ENCODE measurements at regions not wholly inside any gene's neighbourhood (a gene's known extent, or its start where the extent isn't known, plus 50 kb on each side); places are given as distances from the start of the nearest gene placed in this dataset.

- no peak for TF ChIP-seq MXI1 (IDR thresholded peaks at IDR 0.05; ENCODE audit: borderline replicate concordance, low read depth, low read length)
- no peak for TF ChIP-seq MAFK (IDR thresholded peaks at IDR 0.05; ENCODE audit: low read depth, low read length)
- no peak for TF ChIP-seq RFX5 (IDR thresholded peaks at IDR 0.05; ENCODE audit: low read depth, low read length)
- TF ChIP-seq RCOR1 (IDR thresholded peaks at IDR 0.05; ENCODE audit: insufficient replicate concordance, low read length) = no peak
- TF ChIP-seq, protein P1, sequence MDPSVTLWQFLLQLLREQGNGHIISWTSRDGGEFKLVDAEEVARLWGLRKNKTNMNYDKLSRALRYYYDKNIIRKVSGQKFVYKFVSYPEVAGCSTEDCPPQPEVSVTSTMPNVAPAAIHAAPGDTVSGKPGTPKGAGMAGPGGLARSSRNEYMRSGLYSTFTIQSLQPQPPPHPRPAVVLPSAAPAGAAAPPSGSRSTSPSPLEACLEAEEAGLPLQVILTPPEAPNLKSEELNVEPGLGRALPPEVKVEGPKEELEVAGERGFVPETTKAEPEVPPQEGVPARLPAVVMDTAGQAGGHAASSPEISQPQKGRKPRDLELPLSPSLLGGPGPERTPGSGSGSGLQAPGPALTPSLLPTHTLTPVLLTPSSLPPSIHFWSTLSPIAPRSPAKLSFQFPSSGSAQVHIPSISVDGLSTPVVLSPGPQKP (IDR thresholded peaks at IDR 0.05; ENCODE audit: borderline replicate concordance, low read depth, low read length) = no peak
- no peak for TF ChIP-seq RAD21 (IDR thresholded peaks at IDR 0.05; ENCODE audit: low read length)
- TF ChIP-seq BHLHE40 (IDR thresholded peaks at IDR 0.05; ENCODE audit: low read depth, low read length) = no peak
- no peak for TF ChIP-seq FOS (IDR thresholded peaks at IDR 0.05; ENCODE audit: low read depth, low read length)
- TF ChIP-seq CEBPB (IDR thresholded peaks at IDR 0.05; ENCODE audit: low read depth, low read length) = no peak
- no peak overlapping the region for H3K4ac ChIP-seq (ENCODE audit: low read depth, low read length)
- no peak overlapping the region for H4K8ac ChIP-seq (ENCODE audit: low read depth in 2 of 2, low read length in 2 of 2)
- BruUV-seq (replicated peaks) = no TSS peak
- H3K79me1 ChIP-seq (ENCODE audit: low read depth in 1 of 2, low read length in 2 of 2) = no peaks in the 10 kb centered on the region
- POLR2A ChIA-PET (ENCODE audit: unreplicated experiment) = no interaction called here
- WGBS, 2 experiments (ENCODE audit: extremely low coverage in 2 of 2, insufficient read length in 1 of 2) = no CpG with 5 or more reads among the region's 4 CpGs
- dilution Hi-C loops (cut with HindIII; ENCODE audit: low sequenced_read_pairs, unreplicated experiment) = no loop called here
- H2AK5ac ChIP-seq (ENCODE audit: low read depth, low read length) = no peak overlapping the region
- DNase-seq (no peak), ATAC-seq (ENCODE audit: low read depth) (no peak)
- H3K9me3 ChIP-seq (ENCODE audit: control insufficient read depth, insufficient read depth, low read length) = no peaks in the 10 kb centered on the region
- H3K23ac ChIP-seq (ENCODE audit: low read depth, low read length) = no peak overlapping the region
- no peak overlapping the region for H3K14ac ChIP-seq (replicated peaks; ENCODE audit: low read depth, low read length)
- H3K4me3 ChIP-seq (ENCODE audit: insufficient read depth, low read depth, low read length) = no peak overlapping the region
- H4K5ac ChIP-seq (ENCODE audit: low read depth, low read length) = no peak overlapping the region
- in situ Hi-C loops (cut with MboI; ENCODE audit: low sequenced_read_pairs) = no loop called here
- no peak overlapping the region for H2BK20ac ChIP-seq (ENCODE audit: low read depth, low read length)
- H3K36me3 ChIP-seq (ENCODE audit: control insufficient read depth, insufficient read depth, low read length) = no peaks in the 10 kb centered on the region
- H2AK9ac ChIP-seq (replicated peaks; ENCODE audit: low read depth, low read length, poor library complexity) = no peak overlapping the region
- H2BK120ac ChIP-seq (ENCODE audit: low read depth, low read length) = no peak overlapping the region
- H3K27me3 ChIP-seq (ENCODE audit: control insufficient read depth, insufficient read depth, low read length) = no peaks in the 10 kb centered on the region
- no peak overlapping the region for H3K27ac ChIP-seq (ENCODE audit: insufficient read depth, low read length)
- no peak overlapping the region for H3K56ac ChIP-seq (ENCODE audit: extremely low read depth, insufficient read depth, low read length)
- H2AFZ ChIP-seq (replicated peaks; ENCODE audit: low read length, poor library complexity) = no peak overlapping the region
- no peak overlapping the region for H3K4me2 ChIP-seq (ENCODE audit: low read depth, low read length)
- intact Hi-C loops (cut with micrococcal nuclease) = no loop called here
- H3K18ac ChIP-seq (ENCODE audit: low read depth, low read length) = no peak overlapping the region
- no peak overlapping the region for H2BK15ac ChIP-seq (ENCODE audit: low read depth, low read length)
- CTCF ChIA-PET = interaction anchor here (1.0 kb wide), 1 partner anchor 20 kb away, joined by 3 read pairs; no protein-coding TSS in a partner anchor
- no peak overlapping the region for H3K9ac ChIP-seq (ENCODE audit: low read depth, low read length)
- no peaks in the 10 kb centered on the region for H3K9me1 ChIP-seq (ENCODE audit: insufficient read depth, low read length)
- H4K91ac ChIP-seq (ENCODE audit: insufficient read depth, low read depth, low read length) = no peak overlapping the region
- H2BK5ac ChIP-seq (ENCODE audit: low read depth, low read length, poor library complexity, severe bottlenecking) = no peak overlapping the region
- H4K20me1 ChIP-seq (ENCODE audit: insufficient read depth, low read length) = no peaks in the 10 kb centered on the region
- no peaks in the 10 kb centered on the region for H3K4me1 ChIP-seq (ENCODE audit: control insufficient read depth, insufficient read depth, low read length)
These were observed 130.6 kb upstream of the LSM8 start for GRCh38 chr7:118053353-118053752.

Measured in IMR-90 (cell line).